Sigmoid colon (tissue), 6 donors: ENCODE measurements at regions not wholly inside any gene's neighbourhood (a gene's known extent, or its start where the extent isn't known, plus 50 kb on each side); places are given as distances from the start of the nearest gene placed in this dataset.
"Not testable (repeated sequence)": the region's sequence is repeated elsewhere in the genome, so short reads cannot be mapped to it uniquely, and the experiment has no call there.

Source experiments
- DNase-seq: peaks from one replicate; pipeline ENCODE4 v3.0.0-alpha.2; 2019
- H3K27ac ChIP-seq, 4 donors: fragments of 200-600 bp; sonication (generic); one replicate each; pipeline ENCODE4 v1.5.1; 2016 to 2019; ENCODE audit warnings: mild to moderate bottlenecking in 1 of 4
- H3K27me3 ChIP-seq, 3 donors: fragments of 200-600 bp; sonication (generic); one replicate each; pipeline ENCODE4 v1.5.1; 2019; ENCODE audit warnings: mild to moderate bottlenecking in 1 of 3
- H3K36me3 ChIP-seq, 4 donors: fragments of 200-600 bp; sonication (generic); one replicate each; pipeline ENCODE4 v1.5.1; 2016 to 2019
- H3K4me1 ChIP-seq, 4 donors: fragments of 200-600 bp; sonication (generic); one replicate each; pipeline ENCODE4 v1.5.1; 2017 to 2019
- H3K4me3 ChIP-seq, 4 donors: fragments of 200-600 bp; sonication (generic); one replicate each; pipeline ENCODE4 v1.5.1; 2017 to 2019; ENCODE audit warnings: mild to moderate bottlenecking in 2 of 4, moderate library complexity in 1 of 4
- H3K9me3 ChIP-seq, 4 donors: fragments of 200-600 bp in 3 of 4; sonication (generic) in 3 of 4; one replicate each; pipeline versions ENCODE4 v1.5.1 to v1.6.1; 2013 to 2019
- CTCF ChIP-seq, 4 experiments: fragments of 450-650 bp in 3 of 4; fragments of 200-600 bp in 1 of 4; IDR thresholded peaks; one replicate each; pipeline ENCODE4 v1.5.1; 2016 to 2019; ENCODE audit warnings: antibody characterized with exemption in 4 of 4, mild to moderate bottlenecking in 3 of 4, moderate library complexity in 2 of 4
- EP300 ChIP-seq, 4 donors: sonication (generic); formaldehyde crosslinking; IDR thresholded peaks; one replicate each; pipeline ENCODE4 v1.6.1; 2017; ENCODE audit warnings: antibody characterized with exemption in 4 of 4
- POLR2A ChIP-seq, 2 donors: fragments of 450-650 bp; IDR thresholded peaks; one replicate each; pipeline ENCODE4 v1.6.1; 2016; ENCODE audit warnings: antibody characterized with exemption in 2 of 2, mild to moderate bottlenecking in 2 of 2, moderate library complexity in 2 of 2
- POLR2AphosphoS5 ChIP-seq, 4 donors: sonication (generic); formaldehyde crosslinking; IDR thresholded peaks; one replicate each; pipeline ENCODE4 v1.6.1; 2017; ENCODE audit warnings: antibody characterized with exemption in 4 of 4
- WGBS, 2 donors: extraction: QIAGEN DNeasy Blood & Tissue Kit; methylation state at CpG; one replicate each; pipeline ENCODE4 v1.1.7; 2013; 5-methylcytosine and 5-hydroxymethylcytosine counted together
- intact Hi-C: fragments of 100-400 bp; cut with DNase I; formaldehyde crosslinking; loops from one replicate; pipeline ENCODE4 v1.15.1; 2023
- donor health status: healthy with polysubstance abuse.
- donor health status: healthy.

GRCh38 chr1:18575620-18576019, 55.0 kb upstream of the PAX7 start:
- no peak overlapping the region for H3K4me3 ChIP-seq
- no peaks in the 10 kb centered on the region for H3K9me3 ChIP-seq
- no peak for TF ChIP-seq POLR2A (IDR thresholded peaks at IDR 0.05)
- peak; percentile 26 to 49 (median 44) for TF ChIP-seq CTCF (IDR thresholded peaks at IDR 0.05)
- no peak for TF ChIP-seq POLR2AphosphoS5 (IDR thresholded peaks at IDR 0.05)
- TF ChIP-seq EP300 (IDR thresholded peaks at IDR 0.05), result no peak
- DNase-seq, result peak; percentile 69
- intact Hi-C loops, result loop anchor here (10.0 kb wide), 2 partner anchors 921 to 1081 kb away; no protein-coding TSS in a partner anchor
- H3K27me3 ChIP-seq, result peaks cover 0 to 16% (median 6%) of the 10 kb centered on the region in 3 donors
- 14 to 33% methylated on average over 8 of the region's 8 CpGs for WGBS, 2 donors
- H3K36me3 ChIP-seq, result no peaks in the 10 kb centered on the region
- no peaks in the 10 kb centered on the region for H3K4me1 ChIP-seq
- no peak overlapping the region for H3K27ac ChIP-seq

GRCh38 chr1:18578271-18578670, 52.4 kb upstream of the PAX7 start:
- Histone ChIP-seq H3K9me3 (no peaks in the 10 kb centered on the region), H3K27ac (no peak overlapping the region), H3K4me1 (no peaks in the 10 kb centered on the region), H3K27me3 (peaks cover 0 to 31% (median 6%) of the 10 kb centered on the region in 3 donors), H3K4me3 (no peak overlapping the region), H3K36me3 (no peaks in the 10 kb centered on the region)
- TF ChIP-seq CTCF (IDR thresholded peaks at IDR 0.05), result no peak
- TF ChIP-seq POLR2A (IDR thresholded peaks at IDR 0.05), result no peak
- TF ChIP-seq POLR2AphosphoS5 (IDR thresholded peaks at IDR 0.05), result no peak
- no peak for TF ChIP-seq EP300 (IDR thresholded peaks at IDR 0.05)
- DNase-seq, result no peak
- WGBS, 2 donors, result 81 to 85% methylated on average over 6 of the region's 6 CpGs
- intact Hi-C loops, result loop anchor here (10.0 kb wide), 2 partner anchors 923 to 1083 kb away; no protein-coding TSS in a partner anchor

GRCh38 chr1:18579267-18579666, 51.4 kb upstream of the PAX7 start:
- peaks cover 0 to 27% (median 6%) of the 10 kb centered on the region in 3 donors for H3K27me3 ChIP-seq
- H3K4me1 ChIP-seq, DNase-seq, H3K9me3 ChIP-seq, H3K4me3 ChIP-seq, H3K36me3 ChIP-seq, H3K27ac ChIP-seq: not testable (repeated sequence)
- 61 to 66% methylated on average over 7 of the region's 7 CpGs for WGBS, 2 donors
- intact Hi-C loops, result loop anchor here (10.0 kb wide), 2 partner anchors 924 to 1084 kb away; no protein-coding TSS in a partner anchor

- peaks cover 0 to 4% (median 0%) of the 10 kb centered on the region in 4 donors for H3K4me1 ChIP-seq
- no peak overlapping the region for H3K27ac ChIP-seq
- H3K36me3 ChIP-seq, result no peaks in the 10 kb centered on the region
- intact Hi-C loops, result no loop called here
- no peak overlapping the region for H3K4me3 ChIP-seq
- no peaks in the 10 kb centered on the region for H3K9me3 ChIP-seq
- WGBS, 2 donors, result 32 to 57% methylated on average over 7 of the region's 7 CpGs
- no peak for TF ChIP-seq EP300 (IDR thresholded peaks at IDR 0.05)
- no peak for TF ChIP-seq CTCF (IDR thresholded peaks at IDR 0.05)
- no peak for TF ChIP-seq POLR2A (IDR thresholded peaks at IDR 0.05)
- TF ChIP-seq POLR2AphosphoS5 (IDR thresholded peaks at IDR 0.05), result no peak
- DNase-seq, result no peak
- H3K27me3 ChIP-seq, result peaks cover 0 to 19% (median 6%) of the 10 kb centered on the region in 3 donors
Observed at GRCh38 chr1:18580047-18580446, 50.6 kb upstream of the PAX7 start.

- DNase-seq, result no peak
Observed at GRCh38 chr1:18580691-18581419, 49.8 kb upstream of the PAX7 start.

More at GRCh38 chr1:18580691-18581419, 49.8 kb upstream of the PAX7 start:
- intact Hi-C loops, result no loop called here
- TF ChIP-seq POLR2AphosphoS5 (IDR thresholded peaks at IDR 0.05), result no peak
- TF ChIP-seq POLR2A (IDR thresholded peaks at IDR 0.05), result no peak
- peaks cover 0 to 17% (median 6%) of the 10 kb centered on the region in 3 donors for H3K27me3 ChIP-seq
- no peaks in the 10 kb centered on the region for H3K36me3 ChIP-seq
- no peaks in the 10 kb centered on the region for H3K9me3 ChIP-seq
- peaks cover 0 to 4% (median 0%) of the 10 kb centered on the region in 4 donors for H3K4me1 ChIP-seq
- H3K4me3 ChIP-seq, result no peak overlapping the region
- no peak overlapping the region for H3K27ac ChIP-seq
- WGBS, 2 donors, result 30 to 65% methylated on average over 13 of the region's 13 CpGs
